Ovary (tissue), 7 donors: ENCODE measurements at regions not wholly inside any gene's neighbourhood (a gene's known extent, or its start where the extent isn't known, plus 50 kb on each side); places are given as distances from the start of the nearest gene placed in this dataset.

ENCODE experiments used
- DNase-seq, 5 donors: peaks; one replicate each; pipeline ENCODE4 v3.0.0-alpha.2; 2019 to 2020
- H3K27ac ChIP-seq, 2 donors: fragments of 200-600 bp; one replicate each; pipeline versions ENCODE4 v1.5.1 to v1.8.0; 2019 to 2022
- H3K27me3 ChIP-seq: fragments of 200-600 bp; one replicate; pipeline ENCODE4 v1.8.0; 2022
- H3K36me3 ChIP-seq: fragments of 200-600 bp; sonication (generic); one replicate; pipeline ENCODE4 v1.5.1; 2019
- H3K4me1 ChIP-seq: one replicate; pipeline ENCODE4 v1.8.1; 2013; ENCODE audit warnings: mild to moderate bottlenecking, moderate library complexity; ENCODE audit not compliant: insufficient read depth
- H3K4me3 ChIP-seq: fragments of 200-600 bp; sonication (generic); one replicate; pipeline ENCODE4 v1.5.1; 2017
- H3K9me3 ChIP-seq, 2 donors: fragments of 200-600 bp in 1 of 2; sonication (generic) in 1 of 2; one replicate each; pipeline versions ENCODE4 v1.5.1 to v1.8.1; 2013 to 2019; ENCODE audit warnings: mild to moderate bottlenecking in 1 of 2, moderate library complexity in 1 of 2
- CTCF ChIP-seq, 3 donors: fragments of 450-650 bp in 2 of 3; fragments of 200-600 bp in 1 of 3; IDR thresholded peaks; one replicate each; pipeline versions ENCODE4 v1.5.1 to v1.8.0; 2016 to 2022; ENCODE audit warnings: antibody characterized with exemption in 3 of 3, mild to moderate bottlenecking in 1 of 3
- EP300 ChIP-seq: sonication (generic); formaldehyde crosslinking; IDR thresholded peaks from one replicate; pipeline ENCODE4 v1.6.1; 2017; ENCODE audit warnings: antibody characterized with exemption
- POLR2A ChIP-seq: fragments of 450-650 bp; IDR thresholded peaks from one replicate; pipeline ENCODE4 v1.6.1; 2017; ENCODE audit warnings: antibody characterized with exemption, mild to moderate bottlenecking, moderate library complexity
- WGBS, 3 donors: extraction: QIAGEN DNeasy Blood & Tissue Kit in 1 of 3; methylation state at CpG; one replicate each; pipeline versions ENCODE4 v1.1.5 to v1.1.7; 2013 to 2017; 5-methylcytosine and 5-hydroxymethylcytosine counted together
- intact Hi-C, 4 donors: fragments of 100-400 bp; cut with DNase I; formaldehyde crosslinking; loops; one replicate each; pipeline versions ENCODE4 v1.11.0 to v1.15.1; 2022 to 2023
- donor health status: DM: no; HTN: no; CAD: no; lungs with moderate emphysema.
- donor health status: DM: no; HTN: no; CAD: no.
- donor health status: Bipolar disorder and iron deficiency.
- donor health status: DM: no; HTN: no; CAD: no.
- donor health status: DM: yes; HTN: yes; CAD: no.

DNA sequence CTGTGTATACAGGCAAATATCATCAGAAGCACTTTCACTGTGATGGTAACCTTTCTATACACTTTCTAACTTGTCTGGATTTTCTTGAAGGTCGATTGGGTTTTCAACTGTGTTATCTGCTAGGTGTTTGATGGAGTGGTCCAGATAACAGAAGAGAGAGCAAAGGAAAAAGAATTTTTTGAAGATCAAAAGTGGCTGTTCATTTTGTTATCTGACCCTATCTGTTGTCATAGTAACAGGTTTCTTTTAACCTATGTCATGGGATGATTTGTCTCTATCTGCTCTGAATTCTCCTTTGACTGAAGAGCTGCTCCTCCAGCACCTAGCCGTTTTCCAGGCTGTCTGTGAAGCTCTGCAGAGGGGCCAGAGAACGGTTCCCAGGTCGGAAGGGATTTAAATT is 77.8 kb upstream of the IRX2 start:
- 5 to 11% (median 5%) methylated on average over 4 of the region's 4 CpGs for WGBS, 3 donors
- no peak for DNase-seq
- no peaks in the 10 kb centered on the region for H3K9me3 ChIP-seq

GRCh38 chr5:2818936-2819335 is 67.5 kb upstream of the IRX2 start:
- Histone ChIP-seq H3K36me3 (no peaks in the 10 kb centered on the region), H3K27ac (no peak overlapping the region), H3K9me3 (no peaks in the 10 kb centered on the region), H3K4me3 (no peak overlapping the region), H3K4me1 (no peaks in the 10 kb centered on the region), H3K27me3 (no peaks in the 10 kb centered on the region)
- TF ChIP-seq CTCF (IDR thresholded peaks at IDR 0.05): no peak
- no peak for TF ChIP-seq EP300
- no peak for TF ChIP-seq POLR2A
- intact Hi-C loops: no loop called here
- WGBS, 3 donors: 66 to 85% (median 74%) methylated on average over 7 of the region's 7 CpGs
- DNase-seq: no peak

More for the DNA sequence above, 77.8 kb upstream of the IRX2 start:
- intact Hi-C loops: no loop called here
- no peak overlapping the region for H3K4me3 ChIP-seq
- no peaks in the 10 kb centered on the region for H3K36me3 ChIP-seq
- TF ChIP-seq POLR2A (no peak), CTCF (IDR thresholded peaks at IDR 0.05) (no peak), EP300 (no peak)
- no peaks in the 10 kb centered on the region for H3K4me1 ChIP-seq
- no peaks in the 10 kb centered on the region for H3K27me3 ChIP-seq
- no peak overlapping the region for H3K27ac ChIP-seq

GRCh38 chr5:2817031-2817603 is 65.6 kb upstream of the IRX2 start:
- Histone ChIP-seq H3K4me1 (no peaks in the 10 kb centered on the region), H3K36me3 (no peaks in the 10 kb centered on the region), H3K27me3 (no peaks in the 10 kb centered on the region), H3K9me3 (no peaks in the 10 kb centered on the region), H3K4me3 (no peak overlapping the region), H3K27ac (no peak overlapping the region)
- DNase-seq: no peak
- 35 to 60% (median 36%) methylated on average over 5 of the region's 5 CpGs for WGBS, 3 donors
- TF ChIP-seq EP300: no peak
- no peak for TF ChIP-seq POLR2A
- no peak for TF ChIP-seq CTCF (IDR thresholded peaks at IDR 0.05)
- intact Hi-C loops: no loop called here

DNA sequence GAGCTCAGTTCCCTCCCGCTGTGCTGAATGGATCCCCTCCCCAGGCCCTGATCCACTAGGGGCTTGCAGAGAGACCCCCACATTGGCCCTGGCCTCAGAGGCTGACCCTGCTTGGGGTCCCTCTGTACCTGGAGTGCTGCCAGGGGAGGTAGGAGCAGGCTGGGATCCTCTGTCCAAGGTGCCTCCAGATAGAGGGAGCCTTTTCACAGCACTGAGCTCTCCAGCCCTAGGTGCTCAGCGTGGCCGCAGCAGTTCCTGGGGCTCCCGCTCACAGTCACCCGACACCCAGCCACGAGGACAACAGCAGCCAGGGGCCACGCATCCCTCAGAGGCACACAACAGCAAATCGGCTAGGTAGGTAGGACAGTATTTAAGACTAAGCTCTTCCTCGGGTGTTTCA is 62.2 kb upstream of the IRX2 start:
- Histone ChIP-seq H3K36me3 (no peaks in the 10 kb centered on the region), H3K4me3 (no peak overlapping the region), H3K27me3 (no peaks in the 10 kb centered on the region), H3K27ac (no peak overlapping the region), H3K4me1 (no peaks in the 10 kb centered on the region), H3K9me3 (no peaks in the 10 kb centered on the region)
- intact Hi-C loops: no loop called here
- no peak for DNase-seq
- TF ChIP-seq POLR2A (no peak), EP300 (no peak), CTCF (IDR thresholded peaks at IDR 0.05) (no peak)
- WGBS, 3 donors: 38 to 69% (median 61%) methylated on average over 9 of the region's 9 CpGs
